GM12892 (cell line): ENCODE measurements at regions not wholly inside any gene's neighbourhood (a gene's known extent, or its start where the extent isn't known, plus 50 kb on each side); places are given as distances from the start of the nearest gene placed in this dataset.

Source experiments
- POLR2A ChIP-seq: IDR thresholded peaks from 2 replicates; pipeline ENCODE4 v1.6.1; 2011; ENCODE audit warnings: low read depth, low read length, control low read depth
- POLR2AphosphoS5 ChIP-seq: IDR thresholded peaks from 2 replicates; pipeline ENCODE4 v1.6.1; 2011; ENCODE audit warnings: low read depth, low read length, control low read depth

DNA sequence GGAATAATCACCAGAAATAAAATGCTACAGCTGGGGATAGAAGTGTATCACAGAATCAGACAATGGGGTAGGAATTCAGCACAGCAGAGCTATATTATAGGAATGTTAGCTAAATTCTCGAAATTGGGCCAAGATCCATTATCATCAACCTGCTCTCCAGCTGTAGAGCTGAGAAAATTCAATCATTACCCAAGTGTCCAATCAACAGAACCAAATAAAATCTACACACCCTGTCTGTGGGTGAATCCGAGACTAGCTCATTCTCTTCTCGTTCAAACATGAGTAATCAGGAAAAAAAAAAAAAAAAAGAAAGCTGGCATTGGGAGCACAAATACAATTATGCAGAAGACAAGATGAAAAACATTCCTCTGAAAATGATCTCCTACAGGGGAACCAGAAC, 119.2 kb downstream of the CDC7 start:
- TF ChIP-seq POLR2AphosphoS5: no peak
- no peak for TF ChIP-seq POLR2A
